ENCODE measurements at regions not wholly inside any gene's neighbourhood (a gene's known extent, or its start where the extent isn't known, plus 50 kb on each side); places are given as distances from the start of the nearest gene placed in this dataset.

- DNase-seq (ENCODE audit: low spot score) = no peak
These were observed 308.9 kb downstream of the TLE4 start for GRCh38 chr9:79880626-79881025.

- no peak for DNase-seq (ENCODE audit: low spot score)
These were observed 306.3 kb downstream of the TLE4 start for GRCh38 chr9:79877943-79878602.

- no peak for DNase-seq (ENCODE audit: low spot score)
These were observed 296.9 kb downstream of the TLE4 start for GRCh38 chr9:79868567-79869189.

DNA sequence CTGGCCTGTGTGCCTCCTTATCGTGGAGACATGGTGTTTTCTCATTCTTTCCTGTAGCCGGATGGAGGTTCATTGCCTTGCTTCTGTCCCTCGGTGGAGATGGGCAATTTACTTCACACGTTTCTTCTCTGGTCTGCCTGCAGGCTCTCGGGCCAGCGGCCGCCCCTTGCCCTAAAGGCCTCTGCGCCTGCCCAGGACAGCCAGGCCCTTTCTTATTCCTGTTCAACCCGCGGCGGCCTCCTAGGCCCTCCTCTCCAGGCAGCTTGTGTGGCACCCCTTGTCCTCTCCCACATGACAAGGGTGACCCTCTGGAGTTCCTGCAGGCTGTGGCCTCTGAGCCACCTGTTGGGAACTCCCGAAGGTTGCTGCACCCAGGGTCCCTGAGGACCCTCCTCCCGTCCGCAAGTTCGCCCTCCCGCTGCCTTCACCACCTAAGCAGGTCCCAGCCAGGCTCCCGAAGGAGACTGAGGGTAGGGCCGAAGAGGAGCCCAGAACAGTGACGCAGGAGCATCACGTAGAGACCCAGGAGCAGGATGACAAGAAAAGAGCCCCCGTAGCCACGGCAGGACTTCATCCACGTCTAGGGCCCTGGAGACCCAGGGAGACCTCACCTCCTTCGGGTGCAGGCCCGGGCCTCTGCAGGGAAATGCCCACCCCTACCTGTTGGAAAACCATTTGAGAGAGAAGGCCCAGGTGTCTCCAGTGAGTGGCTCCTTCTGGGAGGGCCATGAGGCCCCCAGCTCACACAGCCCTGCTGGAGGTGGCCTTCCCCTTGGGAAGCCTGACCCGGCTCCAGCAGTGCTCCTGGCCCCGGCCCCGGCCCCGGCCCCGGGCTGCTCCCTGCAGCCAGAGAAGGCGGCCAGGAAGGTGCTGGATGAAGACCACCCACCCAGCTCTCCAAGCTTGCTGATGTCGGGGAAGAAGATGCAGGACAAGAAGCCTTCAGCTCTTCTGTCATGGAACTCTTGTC, 291.4 kb downstream of the TLE4 start:
- no peak for DNase-seq (ENCODE audit: low spot score)

GRCh38 chr9:79858508-79858907, 286.7 kb downstream of the TLE4 start:
- peak; percentile 60 for DNase-seq (ENCODE audit: low spot score)

GRCh38 chr9:79857188-79857587, 285.4 kb downstream of the TLE4 start:
- no peak for DNase-seq (ENCODE audit: low spot score)

- no peak for DNase-seq (ENCODE audit: low spot score)
These were observed 275.3 kb downstream of the TLE4 start for GRCh38 chr9:79847074-79847473.

- no peak for DNase-seq (ENCODE audit: low spot score)
These were observed 258.0 kb downstream of the TLE4 start for GRCh38 chr9:79829566-79830302.

DNA sequence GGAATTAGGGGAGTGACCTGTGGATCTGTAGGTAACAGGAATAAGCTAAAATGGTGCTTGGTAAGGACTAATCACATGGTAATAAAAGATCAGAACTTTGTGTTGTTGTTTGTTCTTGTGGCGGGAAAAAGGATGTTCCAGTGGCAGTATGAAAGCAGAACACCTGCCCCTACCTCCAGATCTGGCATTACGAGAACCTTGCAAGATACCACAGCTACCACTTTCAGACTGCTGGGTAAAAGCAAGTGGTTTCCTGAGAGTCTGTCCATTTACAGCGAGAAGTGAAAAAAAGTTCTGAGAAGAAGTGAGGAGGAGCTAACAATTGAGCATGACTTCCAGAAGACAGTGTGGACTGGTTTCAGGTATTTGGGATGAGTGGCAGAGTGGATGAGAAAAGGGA, 252.5 kb downstream of the TLE4 start:
- DNase-seq (ENCODE audit: low spot score) = no peak

- DNase-seq (ENCODE audit: low spot score) = no peak
These were observed 245.8 kb downstream of the TLE4 start for GRCh38 chr9:79817438-79818004.

DNA sequence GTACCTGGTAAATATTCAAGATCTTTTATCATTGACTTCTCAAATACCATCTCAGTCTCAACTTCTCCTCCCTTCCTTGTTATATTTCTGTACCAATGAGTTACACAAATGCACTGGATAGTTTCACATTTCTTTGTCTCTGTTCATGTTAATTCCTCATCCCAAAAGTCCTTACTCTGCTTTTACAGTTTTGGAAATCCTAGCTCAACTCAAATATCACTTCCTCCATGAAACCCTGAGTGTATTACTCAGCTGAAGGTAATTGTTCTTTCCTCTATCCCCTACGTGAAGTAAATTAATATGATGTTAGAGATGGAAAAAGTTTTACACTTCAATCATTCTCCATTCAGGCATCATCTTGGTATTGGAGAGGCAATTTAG, 241.5 kb downstream of the TLE4 start:
- DNase-seq (ENCODE audit: low spot score) = no peak

- no peak for DNase-seq (ENCODE audit: low spot score)
These were observed 240.9 kb downstream of the TLE4 start for GRCh38 chr9:79812507-79813257.

GRCh38 chr9:79812099-79812498, 240.3 kb downstream of the TLE4 start:
- no peak for DNase-seq (ENCODE audit: low spot score)

- no peak for DNase-seq (ENCODE audit: low spot score)
These were observed 238.2 kb downstream of the TLE4 start for GRCh38 chr9:79809931-79810330.

DNA sequence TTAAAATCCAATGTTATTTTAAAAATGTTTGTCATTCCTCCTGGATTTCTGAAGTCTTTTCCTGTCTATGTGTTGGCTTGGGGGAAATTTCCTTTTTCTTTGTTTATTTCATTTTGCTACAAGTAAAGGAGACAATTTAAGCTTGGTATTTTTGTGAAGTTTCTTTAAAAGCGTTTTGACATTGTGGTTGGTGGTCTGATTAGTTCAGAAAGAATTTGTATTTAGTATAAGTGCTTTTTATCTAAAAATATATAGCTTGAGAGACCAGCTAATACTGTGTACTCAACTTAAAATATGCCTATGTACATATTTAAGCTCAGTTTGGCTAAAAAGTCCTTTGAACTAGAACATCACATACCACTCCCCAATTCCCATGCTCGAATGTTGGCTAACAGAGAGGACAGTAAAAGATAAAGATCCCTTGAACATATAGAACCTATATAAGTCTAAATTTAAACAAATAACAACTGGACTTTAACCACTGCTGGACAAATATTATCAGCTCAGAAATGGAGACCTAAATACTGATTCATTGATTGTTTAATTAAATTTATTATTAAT, 237.6 kb downstream of the TLE4 start:
- DNase-seq (ENCODE audit: low spot score) = no peak

- DNase-seq (ENCODE audit: low spot score) = no peak
These were observed 236.2 kb downstream of the TLE4 start for GRCh38 chr9:79807971-79808370.

GRCh38 chr9:79806086-79806485, 234.3 kb downstream of the TLE4 start:
- DNase-seq (ENCODE audit: low spot score) = no peak

GRCh38 chr9:79801459-79801858, 229.7 kb downstream of the TLE4 start:
- DNase-seq (ENCODE audit: low spot score) = no peak

DNA sequence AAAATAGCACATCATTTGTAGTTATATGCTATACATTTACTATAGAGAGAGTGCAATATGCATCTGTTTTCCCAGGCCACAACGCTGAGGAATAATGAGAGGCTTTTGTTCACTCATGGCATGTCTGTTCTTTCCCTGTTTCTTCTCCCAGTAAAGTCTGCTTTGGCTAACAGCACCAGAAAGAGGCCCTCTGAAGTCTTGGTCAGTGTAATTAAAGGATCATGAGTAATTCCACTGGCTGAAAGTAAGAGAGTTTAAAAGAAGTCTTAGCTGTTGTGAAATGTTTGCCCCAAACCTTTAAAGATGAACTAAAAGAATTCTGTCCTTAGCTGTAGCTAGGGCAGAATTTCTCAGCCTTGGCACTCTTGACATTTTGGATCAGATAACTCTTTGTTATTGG, 228.8 kb downstream of the TLE4 start:
- no peak for DNase-seq (ENCODE audit: low spot score)

DNA sequence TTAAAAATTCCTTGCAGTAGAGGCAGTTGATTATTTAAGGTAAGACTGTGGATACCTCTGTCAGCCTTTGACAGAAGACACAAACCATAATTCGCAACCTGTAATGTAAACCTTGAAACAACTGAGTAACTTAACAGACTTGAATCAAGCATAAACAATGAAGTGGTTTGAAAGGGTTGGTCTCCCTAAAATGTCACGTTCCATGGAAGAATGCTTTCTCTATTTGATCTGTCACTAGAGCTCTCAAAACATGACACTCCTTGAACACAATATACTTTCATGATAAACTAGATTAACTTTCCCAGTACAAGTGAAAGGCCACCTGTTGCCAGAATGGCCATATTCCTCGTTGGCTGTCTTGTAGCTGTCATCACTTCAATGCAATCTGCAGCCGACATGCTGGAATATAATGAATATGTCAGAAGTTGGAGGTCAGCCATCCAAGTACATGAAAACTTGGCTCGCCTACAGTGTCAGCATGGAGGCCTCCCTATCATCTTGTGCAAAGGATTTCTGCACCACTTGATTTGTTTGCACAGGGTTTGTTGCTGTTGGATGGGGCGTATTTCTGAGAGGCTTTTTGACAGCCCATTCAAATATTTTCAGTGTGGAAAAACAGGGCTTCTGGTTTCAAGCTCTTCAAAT, 228.0 kb downstream of the TLE4 start:
- DNase-seq (ENCODE audit: low spot score) = no peak

All from CD4-positive, alpha-beta T cell treated with Interleukin-15 for 4 hours (primary cell).